H1 (cell line): ENCODE measurements at regions not wholly inside any gene's neighbourhood (a gene's known extent, or its start where the extent isn't known, plus 50 kb on each side); places are given as distances from the start of the nearest gene placed in this dataset.

Experiments used
- CEBPB ChIP-seq: IDR thresholded peaks from 2 replicates; pipeline ENCODE4 v1.6.1; 2012; ENCODE audit warnings: low read depth, low read length
- EP300 ChIP-seq, 2 experiments: IDR thresholded peaks; 1 replicate in 1 of 2; 2 replicates in 1 of 2; pipeline ENCODE4 v1.6.1; 2011 to 2012; ENCODE audit warnings: low read depth in 2 of 2, low read length in 2 of 2, mild to moderate bottlenecking in 2 of 2, borderline replicate concordance in 1 of 2, inconsistent platforms in 1 of 2, moderate library complexity in 1 of 2
- SIN3A ChIP-seq, 2 experiments: IDR thresholded peaks in 1 of 2; conservative IDR thresholded peaks in 1 of 2; 2 replicates each; pipeline ENCODE4 v1.6.1; 2011 to 2012; ENCODE audit warnings: low read length in 2 of 2, improper control_type of control experiment in 1 of 2, low read depth in 1 of 2, mild to moderate bottlenecking in 1 of 2
- SP4 ChIP-seq: IDR thresholded peaks from 2 replicates; pipeline ENCODE4 v1.6.1; 2012; ENCODE audit warnings: low read length, inconsistent platforms
- SRF ChIP-seq: IDR thresholded peaks from 2 replicates; pipeline ENCODE4 v1.6.1; 2011; ENCODE audit warnings: mild to moderate bottlenecking, low read depth, low read length, moderate library complexity
- TF ChIP-seq, protein P1 (sequence below), 3 experiments: IDR thresholded peaks; 1 replicate in 2 of 3; 2 replicates in 1 of 3; pipeline versions ENCODE4 v1.5.1 to v1.6.1; 2011; ENCODE audit warnings: low read length in 3 of 3, mild to moderate bottlenecking in 3 of 3, inconsistent platforms in 2 of 3, low read depth in 1 of 3, moderate library complexity in 1 of 3; ENCODE audit not compliant: insufficient read depth in 1 of 3; ENCODE audit errors: control extremely low read depth in 1 of 3

DNA sequence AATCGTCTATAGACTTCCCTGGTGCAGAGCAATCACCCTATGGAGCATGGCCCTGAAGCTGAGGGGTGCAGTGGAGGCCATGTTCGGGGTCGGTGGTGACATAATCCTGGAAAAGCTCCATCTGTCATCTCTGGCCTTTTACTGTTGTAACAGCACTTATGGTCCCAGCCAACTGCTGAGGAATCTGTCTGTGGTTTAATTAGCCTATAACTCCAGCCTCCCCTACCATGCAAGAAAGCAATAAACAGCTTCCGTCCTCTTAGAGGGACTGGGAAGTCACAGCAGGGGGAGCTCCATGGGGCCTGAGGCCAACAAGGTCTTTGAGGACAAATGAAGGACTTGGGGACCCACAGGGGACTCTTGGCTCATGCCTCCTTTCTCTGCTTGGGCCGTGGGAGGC is 159.1 kb upstream of the NECTIN1 start:
- TF ChIP-seq SIN3A (conservative IDR thresholded peaks at IDR 0.05 in 1 of 2, IDR thresholded peaks at IDR 0.05 in 1 of 2; ENCODE audit: low read depth in 1 of 2, low read length in 2 of 2): no peak
- no peak for TF ChIP-seq EP300 (IDR thresholded peaks at IDR 0.05; ENCODE audit: borderline replicate concordance in 1 of 2, low read depth in 2 of 2, low read length in 2 of 2)
- TF ChIP-seq SRF: no peak
- TF ChIP-seq SP4: no peak
- TF ChIP-seq, protein P1, sequence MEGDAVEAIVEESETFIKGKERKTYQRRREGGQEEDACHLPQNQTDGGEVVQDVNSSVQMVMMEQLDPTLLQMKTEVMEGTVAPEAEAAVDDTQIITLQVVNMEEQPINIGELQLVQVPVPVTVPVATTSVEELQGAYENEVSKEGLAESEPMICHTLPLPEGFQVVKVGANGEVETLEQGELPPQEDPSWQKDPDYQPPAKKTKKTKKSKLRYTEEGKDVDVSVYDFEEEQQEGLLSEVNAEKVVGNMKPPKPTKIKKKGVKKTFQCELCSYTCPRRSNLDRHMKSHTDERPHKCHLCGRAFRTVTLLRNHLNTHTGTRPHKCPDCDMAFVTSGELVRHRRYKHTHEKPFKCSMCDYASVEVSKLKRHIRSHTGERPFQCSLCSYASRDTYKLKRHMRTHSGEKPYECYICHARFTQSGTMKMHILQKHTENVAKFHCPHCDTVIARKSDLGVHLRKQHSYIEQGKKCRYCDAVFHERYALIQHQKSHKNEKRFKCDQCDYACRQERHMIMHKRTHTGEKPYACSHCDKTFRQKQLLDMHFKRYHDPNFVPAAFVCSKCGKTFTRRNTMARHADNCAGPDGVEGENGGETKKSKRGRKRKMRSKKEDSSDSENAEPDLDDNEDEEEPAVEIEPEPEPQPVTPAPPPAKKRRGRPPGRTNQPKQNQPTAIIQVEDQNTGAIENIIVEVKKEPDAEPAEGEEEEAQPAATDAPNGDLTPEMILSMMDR (IDR thresholded peaks at IDR 0.05; ENCODE audit: control extremely low read depth in 1 of 3, insufficient read depth in 1 of 3, low read depth in 1 of 3, low read length in 3 of 3): no peak
- TF ChIP-seq CEBPB: no peak
